Activated CD8-positive, alpha-beta memory T cell treated with anti-CD3 and anti-CD28 coated beads, Interleukin-2, amount 50 U/mL, for 1 hour (primary cell): ENCODE measurements at regions not wholly inside any gene's neighbourhood (a gene's known extent, or its start where the extent isn't known, plus 50 kb on each side); places are given as distances from the start of the nearest gene placed in this dataset.
"Not testable (repeated sequence)": the region's sequence is repeated elsewhere in the genome, so short reads cannot be mapped to it uniquely, and the experiment has no call there.

Source experiments
- DNase-seq: peaks from one replicate; pipeline ENCODE4 v3.0.0-alpha.2; 2020; ENCODE audit errors: extremely low read depth

- DNase-seq = not testable (repeated sequence)
Measured at GRCh38 chr1:120278259-120278610, 101.9 kb upstream of the SEC22B start.

GRCh38 chr1:120277428-120278258, 101.3 kb upstream of the SEC22B start:
- DNase-seq = not testable (repeated sequence)

GRCh38 chr1:120276710-120277109, 100.4 kb upstream of the SEC22B start:
- DNase-seq = not testable (repeated sequence)

DNA sequence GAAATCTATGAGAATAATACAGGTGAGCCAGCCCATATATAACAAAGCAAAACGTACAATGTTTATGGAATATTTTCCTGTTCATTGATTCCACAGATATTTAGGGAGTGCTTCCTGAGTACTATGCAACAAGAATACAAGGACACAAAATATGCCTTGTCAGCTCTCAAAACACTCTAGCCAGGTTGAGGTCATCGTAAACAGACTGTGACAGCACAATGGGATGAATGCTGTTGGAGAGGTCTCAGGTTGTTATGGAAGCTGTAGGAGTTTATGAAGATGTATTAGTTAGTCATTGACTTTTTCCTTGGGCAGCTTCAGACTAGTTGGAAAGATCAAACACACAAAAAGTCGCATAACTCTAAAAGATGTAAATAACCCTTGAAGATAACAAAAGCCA, 98.1 kb upstream of the SEC22B start:
- DNase-seq = not testable (repeated sequence)

- DNase-seq = not testable (repeated sequence)
Measured at GRCh38 chr1:120273363-120273762, 97.0 kb upstream of the SEC22B start.

DNA sequence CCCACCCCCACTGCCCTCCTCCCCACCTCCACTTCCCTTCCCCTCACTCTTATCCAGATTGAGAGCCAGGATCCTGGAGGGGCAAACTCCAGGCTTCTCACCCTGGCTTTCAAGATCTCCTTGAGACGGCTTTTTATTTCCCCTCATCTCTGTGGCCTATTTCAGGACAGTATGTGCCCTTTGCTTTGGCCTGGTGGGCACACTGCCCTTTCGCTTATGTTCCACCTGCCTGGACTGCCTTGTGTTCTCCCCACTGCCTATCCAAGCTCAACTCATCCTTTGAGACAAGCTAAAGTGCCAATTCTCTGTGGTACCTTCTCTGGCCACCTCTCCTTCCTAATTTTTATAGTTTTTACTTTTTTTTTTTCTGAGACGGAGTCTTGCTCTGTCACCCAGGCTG, 95.9 kb upstream of the SEC22B start:
- not testable (repeated sequence) for DNase-seq

GRCh38 chr1:120271561-120272221, 95.4 kb upstream of the SEC22B start:
- DNase-seq = not testable (repeated sequence)

- not testable (repeated sequence) for DNase-seq
Measured at GRCh38 chr1:120267894-120268551, 91.7 kb upstream of the SEC22B start.

GRCh38 chr1:120264564-120264963, 88.2 kb upstream of the SEC22B start:
- DNase-seq = not testable (repeated sequence)

- DNase-seq = not testable (repeated sequence)
Measured at GRCh38 chr1:120262791-120263751, 86.8 kb upstream of the SEC22B start.

- not testable (repeated sequence) for DNase-seq
Measured at GRCh38 chr1:120257778-120258105, 81.4 kb upstream of the SEC22B start.

- not testable (repeated sequence) for DNase-seq
Measured at GRCh38 chr1:120257064-120257777, 80.9 kb upstream of the SEC22B start.

- not testable (repeated sequence) for DNase-seq
Measured at GRCh38 chr1:120250756-120251155, 74.4 kb upstream of the SEC22B start.

DNA sequence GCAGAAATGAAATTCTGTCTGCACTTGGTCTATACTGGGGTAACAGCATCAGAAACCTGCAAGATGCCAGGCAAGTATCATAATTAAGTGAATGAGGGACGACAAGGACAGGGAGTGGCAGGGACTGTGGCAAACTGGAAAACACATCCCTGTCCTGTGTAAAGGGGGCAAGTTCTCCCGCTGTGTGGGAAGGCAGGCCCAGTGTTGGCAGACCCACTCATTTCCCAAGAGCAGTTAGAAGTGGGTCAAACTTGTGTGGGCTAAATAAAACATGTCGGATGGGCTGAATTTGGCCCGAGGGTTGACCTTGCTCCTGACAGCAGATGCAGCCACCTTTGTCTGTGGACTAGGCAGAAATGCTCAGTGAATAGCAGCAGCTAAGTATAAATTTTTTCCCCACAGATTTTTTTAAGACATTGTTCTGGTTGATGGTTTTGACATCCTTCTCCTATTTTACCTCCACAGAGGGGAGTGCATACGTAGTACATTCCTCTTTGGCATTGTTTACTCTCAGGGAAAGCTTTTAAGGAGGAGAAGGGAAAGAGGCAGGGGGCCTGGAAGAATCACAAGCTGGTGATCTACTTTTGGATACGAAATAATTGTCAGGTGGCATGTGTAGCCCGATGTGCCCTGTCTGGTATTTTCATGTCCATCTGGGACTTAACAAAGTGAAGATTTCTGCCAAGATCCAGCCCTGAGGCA, 72.6 kb upstream of the SEC22B start:
- not testable (repeated sequence) for DNase-seq

GRCh38 chr1:120248203-120248602, 71.9 kb upstream of the SEC22B start:
- DNase-seq = not testable (repeated sequence)

DNA sequence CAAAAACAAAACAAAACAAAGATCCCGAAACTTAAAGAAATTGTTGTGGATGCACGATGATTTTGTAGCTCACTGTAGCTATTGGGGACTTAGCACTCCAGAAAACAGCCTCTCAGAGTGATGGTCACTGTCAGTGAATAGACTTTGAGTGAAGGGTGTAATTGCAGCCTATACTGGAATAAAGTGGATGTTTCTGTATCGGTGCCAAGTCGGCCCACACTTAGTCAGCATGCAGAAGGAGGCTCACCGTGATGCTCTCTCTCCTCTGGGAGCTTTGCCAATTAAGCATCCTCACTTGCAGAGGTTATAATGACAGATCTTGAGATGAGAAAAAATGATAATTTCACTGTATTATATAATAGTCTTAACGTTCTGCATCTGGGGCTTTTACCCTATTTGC, 67.5 kb upstream of the SEC22B start:
- DNase-seq = not testable (repeated sequence)

DNA sequence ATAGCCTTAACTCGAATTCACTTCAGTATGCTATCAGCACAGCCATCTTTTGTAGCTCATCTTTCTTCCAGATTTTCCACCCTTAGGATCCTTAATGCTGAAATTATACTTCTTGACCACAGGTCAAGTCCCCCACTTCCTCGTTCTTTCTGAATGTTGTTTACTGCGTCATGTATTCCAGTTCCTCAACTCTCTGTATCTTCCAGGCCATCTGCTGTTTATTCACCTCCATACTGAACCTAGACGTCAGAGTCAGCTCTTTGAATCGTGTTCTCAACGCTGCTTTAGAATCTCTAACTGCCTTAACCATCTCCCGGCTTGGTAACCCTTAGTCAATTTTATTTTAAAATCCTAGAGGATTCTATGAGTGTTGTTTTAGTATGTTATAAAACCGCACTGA, 66.3 kb upstream of the SEC22B start:
- not testable (repeated sequence) for DNase-seq

GRCh38 chr1:120241868-120242267, 65.5 kb upstream of the SEC22B start:
- DNase-seq = not testable (repeated sequence)

DNA sequence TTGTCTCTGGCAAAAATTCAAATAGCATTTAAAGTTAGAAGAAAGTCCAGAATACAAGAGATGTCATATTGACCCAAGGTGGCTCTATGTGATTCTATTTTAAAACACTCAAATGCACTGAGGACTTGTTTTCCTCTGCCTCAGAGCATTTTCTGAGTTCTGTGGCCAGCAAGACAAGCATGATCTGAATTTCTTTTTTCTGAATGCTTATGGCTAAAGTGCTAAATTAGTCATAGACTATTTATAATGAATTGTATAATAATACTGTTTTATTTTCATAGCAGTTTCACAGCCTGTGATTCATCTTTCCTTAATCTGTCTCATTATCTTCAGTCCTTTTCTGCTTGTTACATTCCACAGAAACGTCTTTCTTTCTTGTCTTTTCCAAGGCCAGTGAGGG, 63.9 kb upstream of the SEC22B start:
- DNase-seq = not testable (repeated sequence)

DNA sequence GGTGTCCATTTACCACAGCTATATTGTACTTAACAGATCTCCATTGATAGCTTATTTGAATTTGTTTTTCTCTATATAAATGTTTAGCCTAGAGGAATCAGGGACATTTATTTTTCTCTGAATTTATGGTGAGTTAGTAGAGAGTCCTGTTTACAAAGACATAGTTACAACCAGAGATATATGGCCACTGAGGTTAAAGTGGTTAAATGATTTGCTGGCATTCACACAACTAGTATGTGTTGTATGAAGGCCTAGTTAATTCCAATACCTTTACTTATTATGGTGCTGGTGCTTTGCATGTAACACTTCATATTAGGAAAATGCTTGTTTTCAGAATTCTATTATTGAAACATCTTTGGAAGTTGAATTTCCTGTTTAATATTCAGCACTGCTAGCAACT, 63.0 kb upstream of the SEC22B start:
- not testable (repeated sequence) for DNase-seq
